HUES48 (cell line): ENCODE measurements at regions not wholly inside any gene's neighbourhood (a gene's known extent, or its start where the extent isn't known, plus 50 kb on each side); places are given as distances from the start of the nearest gene placed in this dataset.

Source experiments
- H3K27ac ChIP-seq: one replicate; pipeline ENCODE4 v1.7.0; 2013; ENCODE audit warnings: low read depth, low read length, inconsistent platforms
- H3K27me3 ChIP-seq: 2 replicates; pipeline ENCODE4 v1.6.1; 2013; ENCODE audit warnings: mild to moderate bottlenecking, low read length; ENCODE audit not compliant: control insufficient read depth, insufficient read depth
- H3K36me3 ChIP-seq: 2 replicates; pipeline ENCODE4 v1.6.1; 2013; ENCODE audit warnings: low read length; ENCODE audit not compliant: control insufficient read depth, insufficient read depth
- H3K4me1 ChIP-seq: 2 replicates; pipeline ENCODE4 v1.6.1; 2013; ENCODE audit warnings: mild to moderate bottlenecking, low read length; ENCODE audit not compliant: control insufficient read depth, insufficient read depth
- H3K4me3 ChIP-seq: 2 replicates; pipeline ENCODE4 v1.5.1; 2013; ENCODE audit warnings: mild to moderate bottlenecking, low read depth, low read length
- H3K9ac ChIP-seq: 2 replicates; pipeline ENCODE4 v1.6.1; 2013; ENCODE audit warnings: mild to moderate bottlenecking, low read depth, low read length, moderate library complexity
- H3K9me3 ChIP-seq: 2 replicates; pipeline ENCODE4 v1.6.1; 2013; ENCODE audit warnings: low read length; ENCODE audit not compliant: control insufficient read depth, insufficient read depth

DNA sequence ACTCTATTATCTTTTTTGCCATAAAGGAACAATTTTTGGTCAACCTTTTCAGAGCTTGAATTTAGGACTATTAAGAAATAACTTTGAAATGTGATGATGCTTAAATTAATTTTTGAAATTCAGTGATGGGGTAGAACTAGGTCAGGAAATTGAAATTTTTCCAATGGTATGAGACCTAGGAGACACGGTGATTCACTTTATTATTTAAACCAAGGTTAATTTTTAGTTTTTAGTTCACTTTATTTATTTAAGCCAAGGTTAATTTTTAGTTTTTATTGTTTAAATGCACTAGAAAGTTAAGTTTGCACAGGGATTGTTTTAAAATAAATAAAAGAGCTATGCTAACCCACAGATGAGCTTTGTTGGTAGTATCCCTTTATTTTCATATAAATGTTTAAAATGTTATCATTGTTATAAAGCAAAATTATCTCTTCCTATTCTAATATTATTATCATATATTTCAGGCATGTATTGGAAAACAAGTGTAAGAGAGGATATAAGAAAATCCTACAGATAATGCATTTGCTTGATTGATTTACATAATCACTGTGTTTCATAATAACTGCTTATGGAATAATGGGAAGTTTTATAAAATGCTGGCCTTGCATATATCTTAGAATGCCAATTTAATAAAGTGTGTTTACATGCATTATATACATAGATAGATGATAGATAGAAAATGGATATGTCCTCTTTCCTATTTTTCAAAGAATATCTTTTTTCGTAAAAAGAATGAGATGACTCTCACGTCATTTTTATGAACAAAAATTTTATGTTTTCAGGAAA lies 163.6 kb downstream of the HGF start:
- Histone ChIP-seq H3K4me1 (no peaks in the 10 kb centered on the region), H3K9me3 (no peaks in the 10 kb centered on the region), H3K27ac (no peak overlapping the region), H3K4me3 (no peak overlapping the region), H3K27me3 (no peaks in the 10 kb centered on the region), H3K9ac (no peak overlapping the region), H3K36me3 (no peaks in the 10 kb centered on the region)

DNA sequence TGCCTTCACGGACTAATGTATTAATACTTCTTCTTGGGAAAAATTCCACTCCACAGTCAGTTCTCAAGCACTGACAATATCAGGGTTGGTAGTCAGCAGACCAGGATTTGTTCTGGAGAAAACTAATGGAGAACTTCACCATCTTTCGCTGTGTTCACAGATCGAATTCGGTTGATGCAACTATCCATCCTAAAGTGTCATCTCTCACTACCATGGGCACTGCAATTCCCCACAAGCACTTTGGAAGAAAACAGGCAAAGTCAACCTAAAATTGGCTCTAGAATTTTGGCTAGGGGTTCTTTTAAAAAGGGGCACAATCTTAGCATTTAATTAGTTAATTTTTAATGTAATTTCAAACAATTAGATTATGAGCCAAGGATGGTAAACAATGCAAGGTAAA lies 164.4 kb downstream of the HGF start:
- no peak overlapping the region for H3K27ac ChIP-seq

DNA sequence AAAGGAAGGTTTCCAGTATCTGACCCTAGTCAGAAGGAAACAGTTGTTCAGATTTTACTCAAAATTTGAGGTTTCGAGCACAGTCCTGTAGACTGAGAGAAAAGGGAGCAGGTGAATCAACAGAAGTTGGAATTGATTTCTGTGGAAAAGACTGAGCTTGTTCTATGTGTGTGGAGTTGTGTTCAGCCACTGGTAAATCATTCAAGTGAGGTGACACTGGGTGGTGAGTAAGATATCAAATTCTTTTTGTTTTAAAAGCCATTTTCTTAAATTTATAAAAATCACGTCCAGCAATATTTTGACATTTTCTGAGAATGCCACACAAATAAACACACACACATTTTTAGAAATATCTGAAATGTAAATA lies 165.1 kb downstream of the HGF start:
- H3K27me3 ChIP-seq: no peaks in the 10 kb centered on the region
- no peaks in the 10 kb centered on the region for H3K36me3 ChIP-seq
- H3K9me3 ChIP-seq: no peaks in the 10 kb centered on the region
- H3K27ac ChIP-seq: no peak overlapping the region
- no peaks in the 10 kb centered on the region for H3K4me1 ChIP-seq
- no peak overlapping the region for H3K4me3 ChIP-seq
- no peak overlapping the region for H3K9ac ChIP-seq

More for the DNA sequence above, 164.4 kb downstream of the HGF start:
- H3K4me1 ChIP-seq: no peaks in the 10 kb centered on the region
- no peak overlapping the region for H3K9ac ChIP-seq
- H3K36me3 ChIP-seq: no peaks in the 10 kb centered on the region
- H3K9me3 ChIP-seq: no peaks in the 10 kb centered on the region
- no peak overlapping the region for H3K4me3 ChIP-seq
- no peaks in the 10 kb centered on the region for H3K27me3 ChIP-seq

DNA sequence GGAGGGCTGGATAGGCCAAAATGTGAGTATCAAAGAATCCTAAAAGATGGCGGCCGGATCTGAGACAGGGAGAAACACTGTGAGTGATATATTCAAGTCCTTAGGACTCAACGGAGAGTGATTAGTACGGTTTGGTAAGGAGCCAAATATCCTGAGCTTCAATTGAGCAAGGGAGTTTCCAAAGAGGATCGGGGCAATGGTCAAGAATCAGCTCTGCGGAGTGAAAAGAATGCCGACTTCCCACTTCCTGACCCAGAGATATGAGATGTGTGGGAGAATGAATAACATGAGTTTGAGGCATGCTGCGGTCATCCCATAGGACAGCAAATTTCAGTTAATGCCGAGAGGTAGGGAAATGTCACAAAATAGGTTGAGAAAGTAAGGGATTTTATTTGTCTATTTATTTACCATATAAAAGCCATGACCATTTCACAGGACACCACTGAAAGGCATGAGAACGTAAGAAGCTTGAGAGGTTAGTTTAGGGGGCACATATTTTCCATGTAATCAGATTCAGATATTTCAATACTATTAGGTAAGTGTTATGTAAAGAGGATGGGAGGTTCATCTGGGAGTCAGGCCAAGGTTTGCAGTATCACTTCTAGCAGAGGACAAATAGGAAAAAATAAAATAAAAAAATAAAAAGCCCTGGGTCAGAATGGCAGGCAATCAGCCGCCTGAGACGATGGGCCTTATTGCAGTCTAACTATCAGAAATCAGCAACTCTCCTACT lies 165.6 kb downstream of the HGF start:
- Histone ChIP-seq H3K4me3 (no peak overlapping the region), H3K36me3 (no peaks in the 10 kb centered on the region), H3K9ac (no peak overlapping the region)

DNA sequence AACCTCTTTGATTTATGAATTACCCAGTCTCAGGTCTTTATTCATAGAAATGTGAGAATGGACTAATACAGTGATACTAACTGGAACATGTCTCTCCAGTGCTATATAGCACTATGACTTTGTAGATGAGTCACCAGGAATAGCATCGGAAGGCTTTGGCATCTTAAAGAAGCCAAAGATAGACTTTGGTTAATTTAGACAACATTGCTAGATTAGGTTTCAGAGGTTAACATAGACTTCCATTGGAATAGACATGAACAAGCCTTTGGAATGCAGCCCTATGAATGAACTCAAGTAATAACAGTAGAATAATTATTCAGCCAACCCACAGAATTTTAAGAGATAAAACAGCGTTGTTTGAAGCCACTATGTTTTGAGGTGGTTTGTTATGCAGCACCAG lies 169.2 kb downstream of the HGF start:
- Histone ChIP-seq H3K9ac (no peak overlapping the region), H3K36me3 (no peaks in the 10 kb centered on the region), H3K27ac (no peak overlapping the region), H3K27me3 (no peaks in the 10 kb centered on the region), H3K9me3 (no peaks in the 10 kb centered on the region), H3K4me3 (no peak overlapping the region), H3K4me1 (no peaks in the 10 kb centered on the region)

More for the DNA sequence above, 165.6 kb downstream of the HGF start:
- Histone ChIP-seq H3K4me1 (no peaks in the 10 kb centered on the region), H3K27ac (no peak overlapping the region), H3K27me3 (no peaks in the 10 kb centered on the region), H3K9me3 (no peaks in the 10 kb centered on the region)

DNA sequence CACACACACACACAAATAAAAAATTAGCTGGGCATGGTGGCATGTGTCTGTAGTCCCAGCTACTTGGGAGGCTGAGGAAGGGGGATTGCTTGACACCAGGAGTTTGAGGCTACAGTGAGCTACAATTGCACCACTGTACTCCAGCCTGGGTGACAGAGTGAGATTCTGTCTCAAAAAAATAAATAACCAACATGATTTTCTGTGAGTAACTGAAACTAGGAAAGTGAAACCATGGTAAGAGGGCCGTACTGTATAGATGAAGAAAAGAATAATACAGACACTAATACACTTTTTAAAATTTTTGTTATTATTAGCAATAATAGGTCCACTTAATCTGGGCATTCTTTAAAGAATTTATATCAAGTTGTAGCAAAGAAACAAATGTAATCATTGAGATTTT lies 170.9 kb downstream of the HGF start:
- Histone ChIP-seq H3K27me3 (no peaks in the 10 kb centered on the region), H3K9me3 (no peaks in the 10 kb centered on the region), H3K27ac (no peak overlapping the region), H3K4me3 (no peak overlapping the region), H3K36me3 (no peaks in the 10 kb centered on the region), H3K4me1 (no peaks in the 10 kb centered on the region), H3K9ac (no peak overlapping the region)

DNA sequence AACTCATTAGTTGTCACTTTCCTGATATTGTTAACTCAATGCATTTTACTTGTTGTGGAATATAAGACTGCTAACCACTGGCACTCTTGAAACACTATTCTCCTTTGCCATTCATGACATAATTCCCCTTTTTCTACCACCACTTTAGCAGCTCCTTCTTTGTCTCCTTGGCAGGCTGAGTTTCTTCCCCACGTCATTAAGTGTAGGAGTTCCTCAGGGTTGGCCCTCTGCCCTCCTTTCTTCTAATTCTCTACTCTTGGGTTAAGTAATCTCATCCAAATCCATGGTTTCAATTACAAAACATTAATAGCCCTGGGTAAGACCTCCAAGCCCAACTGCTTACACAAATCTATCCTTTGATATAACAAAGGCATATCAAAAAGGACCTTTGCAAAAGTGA lies 175.1 kb downstream of the HGF start:
- Histone ChIP-seq H3K27ac (no peak overlapping the region), H3K4me1 (no peaks in the 10 kb centered on the region), H3K4me3 (no peak overlapping the region), H3K9me3 (no peaks in the 10 kb centered on the region), H3K9ac (no peak overlapping the region), H3K27me3 (no peaks in the 10 kb centered on the region), H3K36me3 (no peaks in the 10 kb centered on the region)

DNA sequence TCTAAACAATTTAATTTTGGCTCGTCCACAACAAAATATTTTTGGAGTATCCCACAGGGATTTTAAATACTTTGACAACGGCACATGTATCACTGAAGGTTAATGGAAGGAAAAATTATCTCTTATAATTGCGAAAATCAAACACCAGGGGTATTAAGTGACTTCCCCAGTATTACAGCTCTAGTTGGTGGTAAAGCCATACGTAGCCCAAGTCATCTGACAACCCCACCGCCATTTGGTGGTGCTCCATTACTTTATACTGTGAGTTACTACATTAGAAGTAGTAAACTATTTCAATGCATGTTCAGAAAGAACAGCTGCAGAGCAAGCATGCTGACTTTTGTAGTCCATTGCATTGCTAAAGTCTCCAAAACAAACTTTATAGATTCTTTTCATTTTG lies 179.7 kb downstream of the HGF start:
- H3K9me3 ChIP-seq: no peaks in the 10 kb centered on the region
- H3K27me3 ChIP-seq: no peaks in the 10 kb centered on the region
- H3K36me3 ChIP-seq: no peaks in the 10 kb centered on the region
- H3K4me1 ChIP-seq: no peaks in the 10 kb centered on the region
- H3K9ac ChIP-seq: no peak overlapping the region
- H3K27ac ChIP-seq: no peak overlapping the region
- H3K4me3 ChIP-seq: no peak overlapping the region

DNA sequence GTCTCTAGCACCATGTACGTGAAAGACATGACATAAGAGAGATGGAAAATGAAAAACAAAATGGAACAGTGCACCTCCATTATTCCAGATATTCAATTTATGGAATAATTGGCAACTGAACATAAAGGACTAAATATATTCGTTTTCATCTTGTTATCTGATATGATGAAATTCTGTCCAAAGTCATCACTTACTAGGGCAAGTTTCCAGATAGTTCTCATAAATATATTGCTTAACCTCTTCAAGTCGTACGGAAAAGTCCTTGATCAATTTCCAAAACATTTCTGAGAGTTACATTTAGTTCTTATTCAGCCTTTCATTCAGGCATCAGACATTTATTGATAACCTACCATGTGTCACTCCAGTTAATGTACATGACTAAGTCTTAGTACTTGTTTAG lies 185.2 kb downstream of the HGF start:
- Histone ChIP-seq H3K9ac (no peak overlapping the region), H3K4me3 (no peak overlapping the region), H3K27me3 (no peaks in the 10 kb centered on the region), H3K36me3 (no peaks in the 10 kb centered on the region), H3K9me3 (no peaks in the 10 kb centered on the region), H3K4me1 (no peaks in the 10 kb centered on the region), H3K27ac (no peak overlapping the region)

DNA sequence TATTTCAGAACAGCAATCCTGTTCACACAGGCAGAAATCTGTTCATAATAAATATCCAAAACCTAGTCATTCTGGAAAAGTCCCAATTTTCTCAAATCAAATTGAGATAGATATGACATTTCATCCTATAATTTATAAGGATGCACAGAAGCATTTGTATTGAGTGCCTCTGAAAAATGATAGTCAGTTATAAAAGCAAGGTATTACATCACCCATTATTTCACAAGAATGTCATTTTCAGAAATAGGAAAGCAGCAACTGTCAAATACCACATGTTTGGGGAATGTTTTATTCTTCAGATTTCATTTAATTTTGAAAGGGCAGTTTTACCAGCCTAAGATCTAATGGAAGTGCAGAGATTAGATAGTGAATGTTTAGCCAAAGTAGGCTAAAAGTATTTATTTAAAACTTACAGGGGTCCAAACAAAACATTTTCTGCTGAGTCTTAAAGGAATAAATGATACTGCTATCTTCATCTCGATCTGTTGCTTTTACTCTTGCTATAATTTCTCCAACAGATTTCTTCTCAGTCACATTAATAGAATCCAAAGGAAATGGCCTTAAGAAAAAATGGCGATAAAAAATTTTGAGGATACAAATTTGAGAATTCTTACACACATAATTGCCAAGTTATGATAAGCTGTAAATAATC lies 185.8 kb downstream of the HGF start:
- Histone ChIP-seq H3K27ac (no peak overlapping the region), H3K4me1 (no peaks in the 10 kb centered on the region), H3K9ac (no peak overlapping the region), H3K36me3 (no peaks in the 10 kb centered on the region), H3K27me3 (no peaks in the 10 kb centered on the region), H3K9me3 (no peaks in the 10 kb centered on the region), H3K4me3 (no peak overlapping the region)

DNA sequence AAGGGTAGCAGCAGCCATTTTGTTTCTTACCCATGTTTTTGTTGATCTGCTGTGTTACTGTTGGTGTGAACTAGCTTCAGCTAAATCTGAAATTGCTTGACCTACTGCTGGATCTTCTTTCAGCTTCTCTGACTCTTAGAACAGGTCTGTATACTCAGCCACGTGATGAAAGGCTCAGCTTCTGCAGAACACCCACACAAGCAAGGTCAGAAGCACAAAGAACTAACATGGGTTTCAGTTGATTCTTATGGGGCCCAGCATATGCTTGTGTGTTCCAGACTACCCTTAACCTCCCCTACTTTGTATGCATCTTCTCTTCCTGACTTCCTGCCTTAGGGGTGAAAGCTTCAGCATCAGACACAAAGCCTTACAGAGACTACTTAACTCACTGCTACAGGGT lies 186.8 kb downstream of the HGF start:
- H3K27me3 ChIP-seq: no peaks in the 10 kb centered on the region
- H3K36me3 ChIP-seq: no peaks in the 10 kb centered on the region
- no peaks in the 10 kb centered on the region for H3K9me3 ChIP-seq
- H3K4me3 ChIP-seq: no peak overlapping the region
- no peak overlapping the region for H3K27ac ChIP-seq
- no peak overlapping the region for H3K9ac ChIP-seq
- H3K4me1 ChIP-seq: no peaks in the 10 kb centered on the region
